H1 (cell line): ENCODE measurements at regions not wholly inside any gene's neighbourhood (a gene's known extent, or its start where the extent isn't known, plus 50 kb on each side); places are given as distances from the start of the nearest gene placed in this dataset.

Source experiments
- CTCF ChIA-PET: fragments of 300-600 bp; sonication (Branson Sonifier 250); formaldehyde crosslinking; loops from one replicate; lab custom pipeline; 2021; ENCODE audit not compliant: partially characterized antibody; lab: Charles Lee
- POLR2A ChIA-PET: fragments of 300-600 bp; sonication (Branson Sonifier 250); formaldehyde crosslinking; loops from one replicate; lab custom pipeline; 2021; ENCODE audit warnings: inconsistent platforms; ENCODE audit not compliant: partially characterized antibody; lab: Charles Lee
- DNase-seq, 2 experiments: peaks; one replicate each; pipeline versions ENCODE4 v3.0.0 to v3.0.0-alpha.2; 2010 to 2022; ENCODE audit warnings: low spot score in 2 of 2, low read depth in 1 of 2, mixed read lengths in 1 of 2
- FAIRE-seq: peaks from 2 replicates; lab custom pipeline; 2011; peaks lifted over from hg19 to GRCh38; lab: Jason Lieb, UNC
- H2AFZ ChIP-seq: 2 replicates; pipeline ENCODE4 v1.8.1; 2012; ENCODE audit warnings: low read length, inconsistent platforms
- H2AK5ac ChIP-seq: 2 replicates; pipeline ENCODE4 v1.6.1; 2013; ENCODE audit warnings: low read depth, low read length
- H2BK120ac ChIP-seq: replicated peaks from 2 replicates; pipeline ENCODE3; 2013; ENCODE audit warnings: low read depth, low read length, inconsistent platforms
- H2BK12ac ChIP-seq: 2 replicates; pipeline ENCODE4 v1.6.1; 2013; ENCODE audit warnings: low read depth, low read length
- H2BK15ac ChIP-seq: 2 replicates; pipeline ENCODE4 v1.6.1; 2013; ENCODE audit warnings: low read length
- H2BK20ac ChIP-seq: 2 replicates; pipeline ENCODE4 v1.6.1; 2013; ENCODE audit warnings: low read length
- H2BK5ac ChIP-seq: 2 replicates; pipeline ENCODE4 v1.6.1; 2013; ENCODE audit warnings: low read depth, low read length
- H3K14ac ChIP-seq: 2 replicates; pipeline ENCODE4 v1.6.1; 2013; ENCODE audit warnings: inconsistent platforms; ENCODE audit not compliant: insufficient read length
- H3K18ac ChIP-seq: 2 replicates; pipeline ENCODE4 v1.6.1; 2013; ENCODE audit warnings: low read length; ENCODE audit errors: extremely low read depth
- H3K23ac ChIP-seq: 2 replicates; pipeline ENCODE4 v1.6.1; 2013; ENCODE audit warnings: inconsistent platforms; ENCODE audit not compliant: insufficient read length
- H3K23me2 ChIP-seq: 2 replicates; pipeline ENCODE4 v1.6.1; 2013; ENCODE audit warnings: low read depth, low read length
- H3K27ac ChIP-seq: 2 replicates; pipeline ENCODE4 v1.6.1; 2011; ENCODE audit warnings: low read depth, low read length, inconsistent platforms
- H3K27me3 ChIP-seq, 4 experiments: replicated peaks in 1 of 4; 1 replicate in 1 of 4; 2 replicates in 3 of 4; pipeline versions ENCODE4 v1.6.1 to v1.8.1; 2011 to 2013; ENCODE audit warnings: low read length in 3 of 4, mild to moderate bottlenecking in 3 of 4, inconsistent platforms in 2 of 4, mixed read lengths in 2 of 4, moderate library complexity in 1 of 4; ENCODE audit not compliant: control insufficient read depth in 3 of 4, insufficient read depth in 3 of 4; ENCODE audit errors: extremely low read depth in 1 of 4
- H3K36me3 ChIP-seq, 4 experiments: 2 replicates each; pipeline versions ENCODE4 v1.6.1 to v1.8.1; 2011 to 2013; ENCODE audit warnings: mild to moderate bottlenecking in 4 of 4, low read length in 3 of 4, moderate library complexity in 2 of 4, control low read depth in 1 of 4, inconsistent platforms in 1 of 4; ENCODE audit not compliant: insufficient read depth in 4 of 4, control insufficient read depth in 2 of 4
- H3K4ac ChIP-seq: replicated peaks from 2 replicates; pipeline ENCODE3; 2013; ENCODE audit warnings: low read length, low read depth, mixed read lengths, inconsistent platforms; ENCODE audit not compliant: insufficient read length
- H3K4me1 ChIP-seq, 4 experiments: replicated peaks in 1 of 4; 1 replicate in 1 of 4; 2 replicates in 3 of 4; pipeline versions ENCODE4 v1.6.1 to v1.8.1; 2011 to 2013; ENCODE audit warnings: low read length in 3 of 4, inconsistent platforms in 2 of 4, mixed read lengths in 1 of 4; ENCODE audit not compliant: insufficient read depth in 4 of 4, control insufficient read depth in 3 of 4
- H3K4me2 ChIP-seq, 2 experiments: 2 replicates each; pipeline versions ENCODE4 v1.6.1 to v1.8.1; 2011 to 2013; ENCODE audit warnings: low read depth in 2 of 2, low read length in 2 of 2, control low read depth in 1 of 2, inconsistent platforms in 1 of 2, mild to moderate bottlenecking in 1 of 2; ENCODE audit not compliant: insufficient read depth in 1 of 2
- H3K4me3 ChIP-seq, 4 experiments: fragments of 200-600, 300-600 bp in 1 of 4; sonication (generic), shearing (Covaris generic), sonication (Bioruptor Twin) in 1 of 4; 2 replicates each; pipeline versions ENCODE4 v1.5.1 to v1.8.1; 2011 to 2016; ENCODE audit warnings: low read length in 4 of 4, low read depth in 3 of 4, control low read depth in 2 of 4, inconsistent platforms in 2 of 4, mild to moderate bottlenecking in 2 of 4, mixed read lengths in 1 of 4, moderate library complexity in 1 of 4; ENCODE audit not compliant: insufficient read depth in 2 of 4; ENCODE audit errors: extremely low read depth in 1 of 4
- H3K56ac ChIP-seq: replicated peaks from 2 replicates; pipeline ENCODE3; 2013; ENCODE audit warnings: low read depth, mild to moderate bottlenecking, mixed read lengths, low read length, inconsistent platforms; ENCODE audit not compliant: insufficient read length
- H3K79me1 ChIP-seq: 2 replicates; pipeline ENCODE4 v1.6.1; 2013; ENCODE audit warnings: low read depth, low read length, control low read depth
- H3K79me2 ChIP-seq, 2 experiments: 2 replicates each; pipeline versions ENCODE4 v1.6.1 to v1.8.1; 2012 to 2013; ENCODE audit warnings: low read length in 2 of 2, mild to moderate bottlenecking in 2 of 2, inconsistent platforms in 1 of 2; ENCODE audit not compliant: insufficient read depth in 2 of 2, control insufficient read depth in 1 of 2
- H3K9ac ChIP-seq, 4 experiments: replicated peaks in 1 of 4; 1 replicate in 1 of 4; 2 replicates in 3 of 4; pipeline versions ENCODE4 v1.6.1 to v1.8.1; 2011 to 2013; ENCODE audit warnings: low read depth in 3 of 4, low read length in 3 of 4, control low read depth in 2 of 4, mild to moderate bottlenecking in 2 of 4, moderate library complexity in 2 of 4, inconsistent platforms in 1 of 4; ENCODE audit errors: extremely low read depth in 1 of 4
- H3K9me3 ChIP-seq, 2 experiments: 2 replicates each; pipeline versions ENCODE4 v1.6.1 to v1.8.1; 2012 to 2013; ENCODE audit warnings: mild to moderate bottlenecking in 2 of 2, moderate library complexity in 2 of 2, control low read depth in 1 of 2, inconsistent platforms in 1 of 2, low read depth in 1 of 2, low read length in 1 of 2, mixed read lengths in 1 of 2; ENCODE audit not compliant: insufficient read depth in 2 of 2
- H4K20me1 ChIP-seq, 2 experiments: replicated peaks in 1 of 2; 2 replicates each; pipeline versions ENCODE3 to v1.8.1; 2011 to 2013; ENCODE audit warnings: inconsistent platforms in 2 of 2, low read length in 2 of 2, mild to moderate bottlenecking in 1 of 2; ENCODE audit not compliant: insufficient read depth in 2 of 2, control insufficient read depth in 1 of 2
- H4K5ac ChIP-seq: 2 replicates; pipeline ENCODE4 v1.6.1; 2013; ENCODE audit warnings: low read length, low read depth, mixed read lengths, inconsistent platforms; ENCODE audit not compliant: insufficient read length
- H4K8ac ChIP-seq: 2 replicates; pipeline ENCODE4 v1.8.0; 2013; ENCODE audit warnings: mild to moderate bottlenecking, moderate library complexity, low read length, inconsistent platforms; ENCODE audit not compliant: insufficient read depth; ENCODE audit errors: extremely low read depth
- H4K91ac ChIP-seq: replicated peaks from 2 replicates; pipeline ENCODE3; 2013; ENCODE audit warnings: low read length, mixed read lengths, inconsistent platforms; ENCODE audit not compliant: insufficient read length
- ASH2L ChIP-seq: fragments of 200-600, 300-600 bp; sonication (generic); IDR thresholded peaks from one replicate; pipeline ENCODE4 v1.7.1; 2017; ENCODE audit warnings: low read length
- NANOG ChIP-seq: IDR thresholded peaks from 2 replicates; pipeline ENCODE4 v1.6.1; 2011; ENCODE audit warnings: low read length, low read depth, mild to moderate bottlenecking, inconsistent platforms; ENCODE audit not compliant: insufficient read depth, poor library complexity, severe bottlenecking
- POLR2AphosphoS5 ChIP-seq: IDR thresholded peaks from 2 replicates; pipeline ENCODE4 v1.6.1; 2011; ENCODE audit warnings: low read depth, low read length
- SP1 ChIP-seq: IDR thresholded peaks from 2 replicates; pipeline ENCODE4 v1.6.1; 2011; ENCODE audit warnings: low read depth, low read length
- TCF12 ChIP-seq: IDR thresholded peaks from 2 replicates; pipeline ENCODE4 v1.6.1; 2011; ENCODE audit warnings: low read depth, mild to moderate bottlenecking, low read length
- WGBS, 2 experiments: shearing (Covaris generic) in 1 of 2; methylation state at CpG; one replicate each; pipeline versions ENCODE4 v1.1.6 to v1.1.7; 2013 to 2015; ENCODE audit warnings: low lambda C conversion rate in 2 of 2, mixed read lengths in 2 of 2, inconsistent platforms in 1 of 2, low coverage in 1 of 2, missing lambda C conversion rate in 1 of 2; ENCODE audit not compliant: insufficient replicate concordance in 2 of 2, insufficient coverage in 1 of 2, insufficient read length in 1 of 2; ENCODE audit errors: extremely low coverage in 1 of 2, missing lambda C conversion rate in 1 of 2; 5-methylcytosine and 5-hydroxymethylcytosine counted together
- TF ChIP-seq, protein P1 (sequence below): IDR thresholded peaks from 2 replicates; pipeline ENCODE4 v1.6.1; 2011; ENCODE audit warnings: low read length, improper control_type of control experiment

DNA sequence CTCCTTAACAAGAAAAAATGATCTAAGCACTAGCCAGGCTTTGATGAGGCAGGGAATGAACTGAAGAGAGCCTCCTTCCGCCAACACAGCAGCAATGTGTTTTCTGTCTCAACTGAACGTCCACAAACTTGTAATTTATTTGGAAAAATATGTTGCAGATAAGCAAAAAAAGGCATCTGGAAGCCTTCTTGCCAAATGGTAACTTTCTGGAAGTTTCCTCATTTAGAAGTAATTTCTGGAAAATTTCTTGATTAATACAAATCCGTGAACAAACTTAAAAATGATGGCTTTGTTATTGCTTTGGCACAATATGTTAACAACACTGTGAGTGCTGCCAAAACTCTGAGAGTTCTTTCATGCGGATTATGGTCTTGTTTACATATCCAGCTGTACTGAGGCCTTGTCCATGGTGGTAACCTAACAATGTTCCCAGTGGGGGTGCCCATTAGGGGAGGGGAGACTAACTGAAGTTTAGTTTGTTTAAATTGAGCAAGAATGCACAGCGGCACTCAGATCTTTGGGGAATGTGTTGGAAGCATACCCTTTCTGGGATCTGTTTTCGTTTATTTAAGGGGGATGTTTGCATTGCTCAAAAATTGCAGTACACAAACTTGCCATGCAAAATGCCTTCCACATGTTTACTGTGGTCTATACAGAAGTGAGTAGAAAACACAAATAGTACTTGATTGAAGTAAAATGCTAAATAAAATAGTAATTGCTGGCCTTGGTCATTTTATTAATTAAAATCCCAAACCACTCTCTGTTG is 334.7 kb downstream of the NR2F1-AS1 start:
- Histone ChIP-seq H2BK20ac (no peak overlapping the region), H3K79me1 (no peaks in the 10 kb centered on the region), H3K14ac (no peak overlapping the region), H2BK5ac (no peak overlapping the region)
- TF ChIP-seq ASH2L (no peak), NANOG (peak; percentile 15), SP1 (no peak), POLR2AphosphoS5 (peak; percentile 32; the same call in 1 of the 2 replicates), TCF12 (0 out of 2 replicates have a peak, but pooled peaks have one; percentile 38)
- TF ChIP-seq, protein P1, sequence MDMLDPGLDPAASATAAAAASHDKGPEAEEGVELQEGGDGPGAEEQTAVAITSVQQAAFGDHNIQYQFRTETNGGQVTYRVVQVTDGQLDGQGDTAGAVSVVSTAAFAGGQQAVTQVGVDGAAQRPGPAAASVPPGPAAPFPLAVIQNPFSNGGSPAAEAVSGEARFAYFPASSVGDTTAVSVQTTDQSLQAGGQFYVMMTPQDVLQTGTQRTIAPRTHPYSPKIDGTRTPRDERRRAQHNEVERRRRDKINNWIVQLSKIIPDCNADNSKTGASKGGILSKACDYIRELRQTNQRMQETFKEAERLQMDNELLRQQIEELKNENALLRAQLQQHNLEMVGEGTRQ, result no peak
- TF ChIP-seq, all 59 proteins: peak for 3
- no peak overlapping the region for H3K4ac ChIP-seq
- H3K9me3 ChIP-seq, result no peaks in the 10 kb centered on the region
- ChIA-PET CTCF (no interaction called here), POLR2A (no interaction called here)
- no peak overlapping the region for H3K4me2 ChIP-seq
- H2BK120ac ChIP-seq, result no peak overlapping the region
- no peak overlapping the region for H2AK5ac ChIP-seq
- H3K79me2 ChIP-seq, result no peaks in the 10 kb centered on the region
- no peak overlapping the region for H4K5ac ChIP-seq
- H3K27ac ChIP-seq, result no peak overlapping the region
- H3K4me3 ChIP-seq, result no peak overlapping the region
- H2AFZ ChIP-seq, result no peak overlapping the region
- no peak overlapping the region for H3K18ac ChIP-seq
- no peak overlapping the region for H2BK15ac ChIP-seq
- no peak overlapping the region for H2BK12ac ChIP-seq
- H4K91ac ChIP-seq, result no peak overlapping the region
- peaks cover 0 to 2% (median 0%) of the 10 kb centered on the region in 4 experiments; a peak in 3 of 7 replicates for H3K27me3 ChIP-seq
- no peak overlapping the region for H4K8ac ChIP-seq
- no peaks in the 10 kb centered on the region for H3K23me2 ChIP-seq
- 68% methylated on average over 6 of the region's 6 CpGs; no CpG with 5 or more reads in 1 of the 2 experiments for WGBS, 2 experiments
- no peaks in the 10 kb centered on the region for H3K36me3 ChIP-seq
- H3K4me1 ChIP-seq, result 0 out of 7 replicates have a peak, but pooled peaks cover 0 to 4% (median 0%) of the 10 kb centered on the region in 4 experiments
- peak in 1 of 2 experiments; percentile 3 for DNase-seq
- H4K20me1 ChIP-seq, result no peaks in the 10 kb centered on the region
- no peak overlapping the region for H3K23ac ChIP-seq
- no peak overlapping the region for H3K56ac ChIP-seq
- H3K9ac ChIP-seq, result no peak overlapping the region
- peak; percentile 65 for FAIRE-seq
